Myocyte (in vitro differentiated cells): ENCODE measurements at regions not wholly inside any gene's neighbourhood (a gene's known extent, or its start where the extent isn't known, plus 50 kb on each side); places are given as distances from the start of the nearest gene placed in this dataset.
"Not testable (repeated sequence)": the region's sequence is repeated elsewhere in the genome, so short reads cannot be mapped to it uniquely, and the experiment has no call there.

ENCODE experiments used
- DNase-seq: peaks from one replicate; pipeline ENCODE4 v3.0.0-alpha.2; 2012; ENCODE audit warnings: low read depth

- no peak for DNase-seq
Observed at GRCh38 chr5:86523718-86524117, 94.0 kb upstream of the COX7C start.

GRCh38 chr5:86525622-86526021 is 92.1 kb upstream of the COX7C start:
- DNase-seq, result no peak

- no peak for DNase-seq
Observed at GRCh38 chr5:86526811-86527348, 90.9 kb upstream of the COX7C start.

- no peak for DNase-seq
Observed at GRCh38 chr5:86532429-86532828, 85.3 kb upstream of the COX7C start.

GRCh38 chr5:86536396-86536795 is 81.3 kb upstream of the COX7C start:
- no peak for DNase-seq

- no peak for DNase-seq
Observed at GRCh38 chr5:86542532-86542931, 75.2 kb upstream of the COX7C start.

GRCh38 chr5:86546044-86546443 is 71.7 kb upstream of the COX7C start:
- no peak for DNase-seq

GRCh38 chr5:86546582-86546981 is 71.2 kb upstream of the COX7C start:
- DNase-seq, result no peak

GRCh38 chr5:86554638-86555037 is 63.1 kb upstream of the COX7C start:
- DNase-seq, result no peak

GRCh38 chr5:86557920-86558319 is 59.8 kb upstream of the COX7C start:
- DNase-seq, result no peak

- DNase-seq, result no peak
Observed at GRCh38 chr5:86565197-86565789, 52.4 kb upstream of the COX7C start.

- not testable (repeated sequence) for DNase-seq
Observed at GRCh38 chr5:86566030-86566429, 51.7 kb upstream of the COX7C start.
